Spinal cord (tissue), 9 donors: ENCODE measurements at regions not wholly inside any gene's neighbourhood (a gene's known extent, or its start where the extent isn't known, plus 50 kb on each side); places are given as distances from the start of the nearest gene placed in this dataset.

Experiments
- DNase-seq, 6 donors: peaks; one replicate each; pipeline versions ENCODE4 v3.0.0 to v3.0.0-alpha.2; 2013 to 2015; ENCODE audit warnings: low spot score in 6 of 6, low read depth in 4 of 6
- H3K27ac ChIP-seq: one replicate; pipeline ENCODE4 v1.5.1; 2013; ENCODE audit warnings: low read depth, low read length, control low read depth
- H3K27me3 ChIP-seq: one replicate; pipeline ENCODE4 v1.6.1; 2013; ENCODE audit warnings: low read length; ENCODE audit not compliant: control insufficient read depth, insufficient read depth
- H3K36me3 ChIP-seq: one replicate; pipeline ENCODE4 v1.6.1; 2013; ENCODE audit warnings: low read length; ENCODE audit not compliant: control insufficient read depth, insufficient read depth
- H3K4me1 ChIP-seq: one replicate; pipeline ENCODE4 v1.6.1; 2013; ENCODE audit warnings: low read length; ENCODE audit not compliant: control insufficient read depth, insufficient read depth
- H3K4me3 ChIP-seq: one replicate; pipeline ENCODE4 v1.5.1; 2013; ENCODE audit warnings: low read depth, low read length, control low read depth
- H3K9me3 ChIP-seq: one replicate; pipeline ENCODE4 v1.6.1; 2013; ENCODE audit warnings: low read length; ENCODE audit not compliant: control insufficient read depth, insufficient read depth
- WGBS: methylation state at CpG from one replicate; pipeline ENCODE4 v1.1.5; 2013; ENCODE audit warnings: missing lambda C conversion rate; ENCODE audit not compliant: insufficient coverage; 5-methylcytosine and 5-hydroxymethylcytosine counted together
- donor health status: healthy.

DNA sequence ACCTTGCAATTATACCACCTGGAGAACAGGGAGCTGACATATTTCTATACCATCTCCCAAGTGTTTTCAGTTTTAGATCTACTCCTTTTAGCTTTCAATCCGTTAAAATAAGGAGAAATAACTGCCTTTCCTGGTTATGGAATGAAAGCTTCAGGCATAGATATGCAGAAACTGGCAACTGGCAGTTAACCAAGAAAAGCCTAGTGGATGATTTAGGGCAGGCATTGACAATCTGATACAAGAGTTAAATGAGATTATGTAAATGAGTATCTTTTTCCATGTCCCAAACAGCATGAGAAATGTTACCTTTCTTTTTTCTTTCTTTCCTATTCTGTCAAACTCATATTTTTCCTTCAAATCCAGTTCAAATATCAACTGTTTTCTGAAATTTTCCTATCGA, 689.1 kb upstream of the DPPA4 start:
- H3K27ac ChIP-seq, result no peak overlapping the region
- H3K4me1 ChIP-seq, result no peaks in the 10 kb centered on the region
- WGBS, result 40% methylated on average over 1 of the region's 2 CpGs
- no peaks in the 10 kb centered on the region for H3K36me3 ChIP-seq
- no peaks in the 10 kb centered on the region for H3K9me3 ChIP-seq
- H3K4me3 ChIP-seq, result no peak overlapping the region
- no peaks in the 10 kb centered on the region for H3K27me3 ChIP-seq
- DNase-seq, result no peak

GRCh38 chr3:110027446-110028080, 690.2 kb upstream of the DPPA4 start:
- Histone ChIP-seq H3K36me3 (no peaks in the 10 kb centered on the region), H3K4me1 (no peaks in the 10 kb centered on the region), H3K27ac (no peak overlapping the region), H3K27me3 (no peaks in the 10 kb centered on the region), H3K9me3 (no peaks in the 10 kb centered on the region), H3K4me3 (no peak overlapping the region)
- DNase-seq, result peak in 5 of 6 donors; percentile 2 to 80 (median 11)
- no CpG with 5 or more reads among the region's 4 CpGs for WGBS

GRCh38 chr3:110031975-110032374, 694.6 kb upstream of the DPPA4 start:
- Histone ChIP-seq H3K27ac (no peak overlapping the region), H3K4me1 (no peaks in the 10 kb centered on the region), H3K36me3 (no peaks in the 10 kb centered on the region), H3K9me3 (no peaks in the 10 kb centered on the region), H3K27me3 (no peaks in the 10 kb centered on the region), H3K4me3 (no peak overlapping the region)
- no peak for DNase-seq
- 100% methylated on average over 1 of the region's 2 CpGs for WGBS

DNA sequence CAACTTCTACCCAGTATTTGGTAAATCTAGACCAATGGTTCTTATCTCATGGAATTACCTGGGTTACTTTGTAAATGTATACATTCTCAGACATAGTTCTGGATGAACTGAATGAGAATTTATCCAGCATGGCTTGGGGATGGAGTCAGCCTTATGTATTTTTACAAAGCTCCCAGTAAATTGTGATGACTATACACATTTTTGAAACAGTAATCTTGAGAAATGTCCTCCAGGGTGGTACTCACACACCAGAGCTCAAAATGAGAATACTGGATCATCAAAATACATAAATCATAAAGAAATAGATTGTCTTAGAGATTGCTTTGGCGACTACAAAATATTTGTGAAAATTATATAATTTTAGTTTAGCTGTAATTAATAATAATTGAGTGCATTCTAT, 722.1 kb upstream of the DPPA4 start:
- no peaks in the 10 kb centered on the region for H3K9me3 ChIP-seq
- H3K36me3 ChIP-seq, result no peaks in the 10 kb centered on the region
- H3K4me3 ChIP-seq, result no peak overlapping the region
- WGBS, result no CpG with 5 or more reads among the region's 1 CpG
- no peaks in the 10 kb centered on the region for H3K27me3 ChIP-seq
- no peak for DNase-seq
- H3K27ac ChIP-seq, result no peak overlapping the region
- H3K4me1 ChIP-seq, result no peaks in the 10 kb centered on the region

DNA sequence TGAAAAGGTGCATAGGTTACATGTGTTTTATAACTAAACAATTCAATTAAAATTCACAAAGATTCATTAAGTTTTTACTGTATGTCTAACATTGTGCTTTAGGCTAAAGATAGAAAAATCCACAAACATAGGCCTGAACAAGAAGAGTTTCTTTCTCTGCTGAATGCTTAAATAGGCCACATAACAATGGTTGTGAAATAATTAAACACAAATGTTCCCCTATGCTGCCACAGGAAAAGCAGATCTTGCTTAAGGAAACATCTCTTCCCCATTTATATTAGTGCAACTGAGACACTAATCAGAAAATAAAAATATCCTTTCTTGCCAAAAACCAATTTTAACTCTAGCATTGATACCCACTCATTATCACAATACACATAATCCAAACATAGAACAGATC, 725.4 kb upstream of the DPPA4 start:
- no peaks in the 10 kb centered on the region for H3K9me3 ChIP-seq
- H3K27me3 ChIP-seq, result no peaks in the 10 kb centered on the region
- DNase-seq, result no peak
- no peak overlapping the region for H3K27ac ChIP-seq
- H3K36me3 ChIP-seq, result no peaks in the 10 kb centered on the region
- no peak overlapping the region for H3K4me3 ChIP-seq
- no peaks in the 10 kb centered on the region for H3K4me1 ChIP-seq

DNA sequence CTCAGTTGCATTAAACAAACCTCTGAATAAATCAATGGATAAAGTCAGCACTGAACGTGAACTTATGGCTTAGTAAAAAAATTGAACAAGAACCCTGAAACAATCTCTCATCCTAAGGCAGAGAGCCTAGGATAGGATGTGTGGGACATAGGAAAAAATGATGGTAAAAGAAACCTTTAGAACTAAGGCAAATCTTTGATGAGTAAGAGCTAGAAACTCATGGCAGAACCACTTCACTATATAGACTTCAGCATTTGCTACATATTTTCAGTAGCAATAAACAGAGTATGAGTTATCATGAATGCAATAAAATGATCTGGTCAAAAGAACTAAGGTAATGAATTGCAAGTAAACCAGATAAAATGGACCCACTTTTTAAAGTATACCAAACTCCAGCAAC, 725.8 kb upstream of the DPPA4 start:
- no peaks in the 10 kb centered on the region for H3K9me3 ChIP-seq
- no peak for DNase-seq
- no CpG with 5 or more reads among the region's 1 CpG for WGBS

DNA sequence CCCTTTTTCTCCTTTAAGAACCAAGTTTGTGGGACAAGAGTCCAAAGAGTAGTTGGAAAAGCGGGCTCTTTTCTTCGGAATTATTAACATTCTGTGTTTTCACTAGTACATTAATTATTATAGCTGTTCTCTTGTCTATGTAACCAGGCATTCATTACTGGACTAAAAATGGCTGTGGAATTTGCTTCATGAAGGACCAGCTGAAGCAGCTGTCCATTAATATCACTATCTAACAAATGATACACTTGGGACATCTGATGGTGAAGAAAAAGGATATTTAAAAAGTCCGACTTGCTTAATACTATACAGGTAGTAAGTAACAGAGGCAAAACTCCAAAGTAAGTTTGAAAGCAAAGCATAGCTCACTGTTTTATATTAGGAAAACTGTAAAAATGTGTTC, 728.9 kb upstream of the DPPA4 start:
- WGBS, result no CpG with 5 or more reads among the region's 3 CpGs
- H3K27me3 ChIP-seq, result no peaks in the 10 kb centered on the region
- H3K27ac ChIP-seq, result no peak overlapping the region
- no peaks in the 10 kb centered on the region for H3K36me3 ChIP-seq
- no peak for DNase-seq
- H3K9me3 ChIP-seq, result no peaks in the 10 kb centered on the region
- H3K4me1 ChIP-seq, result no peaks in the 10 kb centered on the region
- H3K4me3 ChIP-seq, result no peak overlapping the region

More for the DNA sequence above, 725.8 kb upstream of the DPPA4 start:
- Histone ChIP-seq H3K36me3 (no peaks in the 10 kb centered on the region), H3K4me3 (no peak overlapping the region), H3K4me1 (no peaks in the 10 kb centered on the region), H3K27me3 (no peaks in the 10 kb centered on the region), H3K27ac (no peak overlapping the region)

GRCh38 chr3:110067527-110067926, 730.2 kb upstream of the DPPA4 start:
- no CpG with 5 or more reads among the region's 1 CpG for WGBS
- peak in 1 of 6 donors; percentile 15 for DNase-seq
- Histone ChIP-seq H3K4me3 (no peak overlapping the region), H3K36me3 (no peaks in the 10 kb centered on the region), H3K4me1 (no peaks in the 10 kb centered on the region), H3K27me3 (no peaks in the 10 kb centered on the region), H3K27ac (no peak overlapping the region), H3K9me3 (no peaks in the 10 kb centered on the region)

DNA sequence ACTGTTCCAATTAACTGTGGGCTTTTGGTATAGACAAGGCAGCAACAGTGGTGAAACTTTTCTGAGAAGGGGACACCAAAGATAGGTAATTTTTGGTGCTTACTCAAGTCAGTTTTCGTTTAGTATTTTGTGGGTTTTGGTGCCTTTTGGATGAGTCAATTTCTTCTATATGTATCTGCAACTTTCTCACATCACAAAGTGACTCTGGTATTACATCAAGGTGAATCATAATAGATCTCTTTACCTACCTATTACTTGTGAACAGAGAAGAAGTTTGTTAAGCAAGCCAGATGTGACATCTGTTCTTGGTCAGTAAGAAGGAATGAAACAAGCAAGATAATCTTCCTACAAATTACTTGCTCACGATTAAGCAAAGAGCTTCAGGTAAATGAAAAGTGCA, 732.4 kb upstream of the DPPA4 start:
- no peak for DNase-seq
- H3K9me3 ChIP-seq, result no peaks in the 10 kb centered on the region
- WGBS, result no CpG with 5 or more reads among the region's 2 CpGs
- no peaks in the 10 kb centered on the region for H3K27me3 ChIP-seq
- H3K27ac ChIP-seq, result no peak overlapping the region
- H3K36me3 ChIP-seq, result no peaks in the 10 kb centered on the region
- H3K4me1 ChIP-seq, result no peaks in the 10 kb centered on the region
- no peak overlapping the region for H3K4me3 ChIP-seq

DNA sequence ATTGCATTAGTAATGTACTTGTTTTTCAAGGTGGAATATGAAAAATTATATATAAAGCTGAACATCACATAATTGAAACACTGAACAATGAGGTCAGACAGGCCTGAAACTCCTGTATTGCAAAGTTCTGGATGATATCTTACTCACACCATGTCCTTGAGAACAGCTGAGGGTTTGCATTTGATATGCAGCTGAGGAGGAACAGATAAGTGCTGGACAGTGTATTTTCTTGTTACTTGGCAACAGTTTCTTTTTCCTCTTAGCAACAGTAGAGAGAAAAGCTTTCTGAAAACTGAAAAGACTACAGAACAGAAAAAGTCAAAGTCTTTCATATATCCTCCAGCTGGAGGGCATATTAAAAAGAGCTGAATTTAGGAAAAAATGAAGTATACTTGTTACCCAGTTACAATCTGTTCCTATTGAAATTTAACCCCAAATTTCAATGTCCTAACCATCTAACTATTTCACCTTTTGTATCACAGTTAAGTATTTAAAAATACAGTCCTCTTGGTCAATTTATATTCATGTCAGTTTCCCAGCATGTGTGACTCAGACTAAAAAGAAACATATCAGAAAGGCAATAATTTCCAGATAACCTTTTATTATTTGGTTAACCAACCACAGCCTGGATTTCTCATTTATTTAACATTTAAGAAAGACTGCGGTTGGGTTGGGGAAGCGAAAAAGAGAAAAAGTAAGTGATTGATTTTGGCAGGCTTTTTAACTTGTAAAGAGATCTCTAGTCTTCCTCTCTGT, 733.0 kb upstream of the DPPA4 start:
- Histone ChIP-seq H3K27ac (no peak overlapping the region), H3K27me3 (no peaks in the 10 kb centered on the region), H3K4me1 (no peaks in the 10 kb centered on the region), H3K36me3 (no peaks in the 10 kb centered on the region), H3K4me3 (no peak overlapping the region), H3K9me3 (no peaks in the 10 kb centered on the region)
- WGBS, result no CpG with 5 or more reads among the region's 2 CpGs
- DNase-seq, result peak in 5 of 6 donors; percentile 7 to 64 (median 30)
